CD4-positive, alpha-beta T cell treated with Interleukin-1 beta for 1 hour (primary cell): ENCODE measurements at regions not wholly inside any gene's neighbourhood (a gene's known extent, or its start where the extent isn't known, plus 50 kb on each side); places are given as distances from the start of the nearest gene placed in this dataset.

ENCODE experiments used
- DNase-seq, 2 donors: peaks; one replicate each; pipeline ENCODE4 v3.0.0-alpha.2; 2020 to 2022

DNA sequence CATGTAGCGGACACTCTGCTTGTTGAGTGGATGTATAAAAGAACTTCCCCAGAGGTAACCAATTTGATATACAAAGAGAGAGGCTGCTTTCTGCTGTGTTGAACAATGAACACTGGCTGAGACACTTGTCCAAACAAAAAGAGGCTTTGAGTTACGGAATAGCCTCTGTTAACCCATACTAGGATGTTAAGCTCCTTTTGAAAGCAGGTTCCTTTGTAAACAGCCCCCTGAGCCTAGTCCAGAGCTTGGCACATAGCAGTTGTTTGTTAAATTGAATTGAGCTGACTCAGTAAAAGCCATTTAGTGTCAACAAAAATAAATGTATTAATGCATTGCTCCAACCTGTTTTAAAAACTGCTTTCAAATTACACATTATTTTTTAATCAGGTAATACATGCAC, 200.1 kb downstream of the MZT1 start:
- no peak for DNase-seq

DNA sequence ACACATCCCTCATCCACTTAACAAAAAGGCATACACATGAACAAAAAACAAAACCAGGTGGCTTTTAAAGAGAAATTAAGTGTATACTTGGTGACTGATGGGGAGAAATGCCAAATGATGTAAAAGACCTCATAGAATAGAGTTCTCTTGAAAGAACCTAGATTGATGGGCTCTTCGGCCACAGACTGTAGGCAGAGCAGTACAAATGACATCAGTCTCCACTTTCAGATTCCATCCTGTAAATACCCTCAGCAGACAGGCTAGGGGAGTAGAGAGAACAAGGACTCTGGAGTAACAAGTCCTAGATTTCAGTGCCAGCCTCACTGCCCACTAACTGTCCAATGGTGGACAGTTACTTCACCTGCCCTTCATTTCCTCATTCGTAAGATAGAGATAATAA, 203.8 kb downstream of the MZT1 start:
- DNase-seq: no peak

DNA sequence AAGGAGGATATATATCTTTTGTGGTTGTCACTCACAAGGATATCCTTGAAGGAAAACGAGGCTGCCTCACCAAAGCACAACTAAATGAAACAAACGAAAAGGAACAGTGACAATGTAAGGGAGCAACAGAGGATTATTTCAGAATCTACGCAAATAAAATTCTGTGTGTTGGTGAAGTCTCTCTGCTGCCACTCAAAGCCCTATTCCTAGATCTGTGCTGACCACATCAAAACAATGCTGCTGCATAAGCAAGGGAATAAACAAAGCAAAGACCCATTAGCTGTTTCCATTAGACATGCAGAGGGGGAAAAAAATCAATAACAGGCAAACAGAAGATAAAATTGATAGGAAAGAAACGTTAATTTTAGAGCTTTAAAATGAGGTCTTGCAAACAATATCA, 204.4 kb downstream of the MZT1 start:
- no peak for DNase-seq

DNA sequence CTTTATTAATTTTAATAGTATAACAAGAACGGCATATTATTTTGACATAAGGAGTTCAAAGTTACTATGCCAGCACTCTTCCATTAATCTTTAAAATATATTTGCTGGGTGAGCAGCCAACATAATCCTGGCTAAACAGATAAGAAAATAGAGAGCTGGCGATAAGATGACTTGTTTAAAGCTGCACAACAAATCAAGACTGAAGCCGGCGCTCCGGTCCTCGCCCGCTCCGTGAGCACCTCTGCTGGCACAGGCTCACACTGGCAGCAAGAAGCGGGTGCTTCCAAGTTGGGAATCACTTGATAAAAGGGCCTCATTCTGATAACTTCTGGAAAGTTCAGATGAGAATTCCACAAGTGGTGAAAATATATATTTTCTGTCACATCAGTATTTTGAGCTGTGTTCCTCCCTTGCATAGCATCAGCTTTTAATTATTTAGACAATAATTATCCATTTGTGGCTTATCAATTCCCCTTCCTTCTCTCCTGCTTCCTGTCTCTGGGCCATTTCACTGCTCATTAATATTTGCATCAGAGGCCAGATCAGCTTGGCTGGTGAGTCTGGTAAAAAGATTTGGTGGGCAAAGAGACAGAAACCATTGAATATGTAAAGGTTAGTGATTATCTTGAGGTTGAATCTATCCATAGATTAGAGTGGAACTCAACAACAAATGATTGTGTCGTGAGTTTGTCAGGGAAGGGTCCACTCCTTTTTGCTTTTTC, 205.3 kb downstream of the MZT1 start:
- DNase-seq: no peak

DNA sequence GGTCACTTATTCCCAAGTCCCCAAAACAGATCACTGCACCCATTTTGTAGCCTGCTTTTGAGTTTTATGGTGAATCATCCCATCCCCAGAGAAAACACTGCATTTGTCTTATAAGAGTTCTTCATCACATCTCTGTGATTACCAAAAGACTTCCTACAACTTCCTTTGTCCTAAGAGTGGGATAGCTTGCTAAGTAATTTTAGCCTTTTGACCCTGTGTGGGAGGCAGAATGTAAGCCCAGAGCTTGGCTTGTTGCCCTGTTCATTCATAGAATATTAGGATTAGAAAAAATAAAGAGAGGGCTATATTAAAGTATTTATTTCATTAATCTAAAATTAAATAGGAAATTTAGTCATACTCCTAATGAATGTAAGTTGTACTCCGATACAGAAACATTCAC, 213.3 kb downstream of the MZT1 start:
- no peak for DNase-seq

DNA sequence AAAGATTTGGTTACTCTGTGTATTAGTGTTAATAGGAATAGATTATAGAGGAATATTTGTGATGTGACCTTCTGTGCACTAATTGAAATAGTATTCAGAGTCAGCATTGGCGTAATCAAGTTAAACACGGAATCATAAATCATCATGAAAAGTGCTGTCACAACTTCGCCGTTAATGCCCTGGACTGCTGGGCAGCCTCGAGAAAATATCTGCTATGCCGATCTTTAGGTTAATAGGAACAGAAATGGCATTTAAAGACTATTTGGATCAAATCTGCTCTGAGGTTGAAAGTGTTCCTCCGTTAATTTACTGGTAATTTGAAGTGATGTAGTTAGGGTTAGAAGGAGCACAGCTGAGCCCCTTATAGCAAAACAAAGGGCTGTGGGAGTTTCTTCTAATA, 219.0 kb downstream of the MZT1 start:
- DNase-seq: no peak

DNA sequence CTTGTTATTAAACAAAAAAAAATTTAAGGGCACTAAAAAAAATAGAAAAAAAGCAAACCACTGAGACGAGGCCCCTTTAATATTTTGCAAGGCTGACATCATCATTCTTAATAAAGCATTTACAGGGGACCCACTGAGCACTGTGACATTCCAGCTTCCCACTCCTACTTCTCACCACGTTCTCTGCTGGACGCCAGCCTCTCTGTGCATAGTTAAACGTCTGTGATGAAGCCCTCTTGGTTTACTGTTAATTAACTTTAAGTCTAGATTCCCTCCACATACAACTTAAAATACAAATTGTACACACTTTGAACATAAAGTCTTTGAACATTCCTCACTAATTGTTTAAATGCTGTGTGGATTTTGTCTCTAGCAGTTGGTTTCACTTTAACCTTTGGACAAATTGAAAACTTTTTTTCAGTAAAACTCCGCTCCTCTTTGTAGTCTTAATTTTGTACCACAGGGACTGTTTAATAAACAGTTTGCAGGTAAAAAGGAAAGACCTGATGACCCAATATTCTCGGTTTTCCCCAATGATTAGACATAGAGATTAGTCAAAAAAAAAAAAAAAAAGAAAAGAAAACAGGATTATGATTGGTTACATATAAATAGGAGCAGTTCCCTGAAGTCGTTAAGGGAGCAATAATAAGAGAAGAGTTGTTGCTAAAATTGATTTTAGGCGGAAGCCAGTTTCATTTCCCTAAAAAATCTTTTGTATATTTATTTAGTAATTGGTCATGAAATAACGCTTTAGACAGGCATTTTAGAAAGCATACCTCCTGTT, 219.8 kb downstream of the MZT1 start:
- no peak for DNase-seq

DNA sequence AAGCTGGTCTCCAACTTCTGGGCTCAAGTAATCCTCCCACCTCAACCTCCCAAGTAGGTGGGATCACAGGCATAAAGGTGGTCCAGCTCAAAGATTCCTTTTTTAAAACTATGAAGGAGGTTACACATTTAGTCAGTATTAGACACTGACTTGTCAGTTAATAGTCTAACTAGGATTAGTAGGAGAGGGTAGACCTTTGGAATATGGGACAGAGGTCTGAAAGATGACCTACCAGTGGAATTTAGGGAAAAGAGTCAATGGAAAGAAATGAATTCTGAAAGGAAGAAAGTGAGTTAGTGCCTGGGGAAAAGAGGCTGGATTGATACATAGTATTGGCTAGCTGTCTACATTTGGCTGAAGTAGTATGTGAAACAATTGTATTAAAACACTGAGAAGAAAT, 220.7 kb downstream of the MZT1 start:
- DNase-seq: no peak

DNA sequence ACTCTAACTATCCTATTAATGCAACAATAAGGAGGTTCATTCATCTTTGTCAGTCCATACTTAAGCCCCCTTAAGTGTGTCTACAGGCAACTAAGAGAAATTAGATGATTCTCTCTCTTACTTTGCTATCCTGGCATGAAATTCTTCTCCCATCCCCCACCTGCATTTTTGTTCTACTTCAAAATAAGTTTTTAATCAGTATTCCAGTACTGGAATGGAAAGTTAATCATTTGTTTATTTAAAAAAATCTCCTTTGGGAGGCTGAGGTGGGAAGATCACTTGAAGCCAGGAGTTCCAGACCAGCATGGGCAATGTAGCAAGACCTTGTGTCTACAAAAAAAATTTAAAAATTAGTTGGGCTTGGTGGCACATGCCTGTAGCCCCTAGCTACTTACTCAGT, 222.1 kb downstream of the MZT1 start:
- no peak for DNase-seq

DNA sequence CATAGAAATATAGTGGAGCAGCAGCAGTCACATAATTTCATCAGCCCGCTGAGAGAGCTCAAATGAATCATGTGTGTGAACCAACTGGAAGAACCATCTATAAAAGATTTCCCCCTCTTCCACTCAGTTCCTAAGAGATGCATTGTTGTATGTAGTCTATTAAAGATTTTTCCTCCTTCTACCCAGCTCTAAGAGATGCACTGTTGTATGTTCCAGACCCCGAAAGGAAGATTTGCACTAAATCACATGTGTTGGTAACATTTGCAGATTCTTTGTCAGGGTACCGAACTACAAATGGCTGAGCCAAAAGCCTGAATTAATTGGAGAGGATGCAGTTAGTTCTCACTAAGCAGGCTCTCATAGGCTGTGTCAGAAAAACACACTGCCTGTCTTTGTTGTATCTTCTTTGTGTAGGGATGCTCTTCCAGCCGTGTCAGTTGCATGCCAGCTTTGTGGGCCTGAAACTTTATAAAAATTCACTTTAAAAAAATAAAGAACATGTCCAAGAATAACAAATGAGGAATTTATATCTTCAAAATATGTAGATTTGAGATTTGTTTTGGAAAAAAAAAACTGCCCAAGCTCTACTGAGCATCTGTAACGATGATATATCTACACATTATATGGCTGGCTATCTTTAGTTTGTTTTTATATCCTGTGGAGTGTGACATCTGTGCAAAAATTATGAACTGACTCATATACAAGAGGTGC, 223.1 kb downstream of the MZT1 start:
- DNase-seq: no peak

DNA sequence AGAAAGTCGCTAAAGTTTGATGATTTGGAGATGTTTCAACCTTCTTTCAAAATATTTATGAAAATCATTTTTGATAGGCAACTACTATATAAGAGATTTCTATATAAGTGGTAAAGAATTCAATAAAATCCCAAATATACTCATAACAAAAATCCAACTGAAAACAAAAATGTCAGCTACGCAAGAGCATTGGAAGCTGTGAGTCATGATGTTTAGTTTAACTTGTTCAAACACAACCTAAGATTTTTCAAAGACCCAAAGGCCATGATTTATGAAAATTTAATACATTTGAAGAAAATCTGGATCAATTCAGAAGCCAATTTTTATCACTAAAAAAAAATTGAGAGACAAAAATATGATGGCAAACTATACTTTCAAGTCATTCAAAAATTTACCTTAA, 226.6 kb downstream of the MZT1 start:
- no peak for DNase-seq

DNA sequence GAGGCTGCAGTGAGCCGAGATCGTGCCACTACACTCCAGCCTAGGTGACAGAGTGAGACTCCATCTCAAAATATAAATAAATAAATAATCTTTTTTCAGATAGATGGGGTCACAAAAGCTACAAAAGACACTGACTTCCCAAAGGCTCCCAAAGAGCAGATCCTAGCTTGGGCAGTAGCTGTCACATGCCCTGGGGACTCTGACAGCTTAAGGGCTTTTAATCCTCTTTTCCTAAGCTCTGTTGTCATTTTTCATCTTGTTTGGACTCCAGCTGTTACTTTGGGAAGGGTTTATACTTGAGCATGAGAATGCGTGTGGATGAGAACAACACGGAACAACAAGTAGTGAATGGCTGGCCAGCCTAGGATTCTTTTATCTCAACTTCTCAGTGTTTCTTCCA, 231.7 kb downstream of the MZT1 start:
- DNase-seq: no peak

DNA sequence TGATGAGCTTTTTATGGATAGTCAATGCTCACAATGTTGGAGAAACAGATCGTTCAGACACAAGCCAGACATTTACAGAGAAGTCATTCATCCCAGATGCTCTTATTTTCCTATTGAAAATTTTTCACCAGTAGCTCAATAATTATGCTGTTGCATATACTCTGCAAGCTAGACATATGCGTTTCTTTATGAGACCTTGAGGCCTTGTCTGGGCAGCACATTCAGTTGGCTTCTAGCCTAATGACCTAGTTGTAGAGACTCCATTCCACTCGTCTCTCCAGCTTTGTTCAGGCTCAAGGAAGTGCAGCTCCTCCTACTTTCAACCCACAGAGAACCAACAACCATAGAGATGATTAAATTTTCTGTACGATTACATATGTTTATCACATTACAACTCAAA, 237.7 kb downstream of the MZT1 start:
- no peak for DNase-seq

DNA sequence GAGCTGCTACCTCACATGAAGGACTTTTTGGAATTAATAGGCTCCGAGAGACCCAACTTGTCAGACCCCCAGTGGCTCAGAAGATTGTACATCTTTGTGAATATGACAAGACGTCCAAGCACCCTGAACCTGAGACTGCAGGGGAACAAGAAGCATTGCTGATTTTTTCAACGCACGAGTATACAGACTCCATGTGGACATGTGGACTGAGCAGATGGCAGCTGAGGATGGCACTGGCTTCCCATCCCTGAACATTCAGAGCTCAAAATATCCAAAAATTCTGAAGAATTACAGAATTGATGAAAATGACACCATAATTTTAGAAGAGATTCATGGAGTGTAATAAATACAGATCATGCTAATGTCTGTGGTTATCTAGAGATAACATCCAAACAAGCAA, 254.1 kb downstream of the MZT1 start:
- no peak for DNase-seq

DNA sequence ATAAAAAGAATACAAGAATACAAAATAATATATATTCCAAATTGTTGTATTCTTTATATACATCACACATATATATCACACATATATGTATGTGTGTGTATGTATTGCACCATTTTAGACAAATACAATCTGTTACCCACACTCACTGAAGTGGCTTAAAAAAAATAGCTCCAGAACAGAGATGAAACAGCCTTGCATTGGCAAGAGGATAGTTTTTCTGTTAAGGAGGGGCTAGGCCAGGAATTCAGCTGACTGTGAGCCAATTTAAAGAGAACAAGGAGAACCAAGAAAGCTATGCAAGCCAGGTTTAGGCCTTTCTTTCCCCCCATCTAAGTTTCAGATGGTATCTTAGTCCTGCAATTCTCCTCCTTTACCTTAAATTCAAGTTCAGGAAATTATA, 257.5 kb downstream of the MZT1 start:
- DNase-seq: no peak

DNA sequence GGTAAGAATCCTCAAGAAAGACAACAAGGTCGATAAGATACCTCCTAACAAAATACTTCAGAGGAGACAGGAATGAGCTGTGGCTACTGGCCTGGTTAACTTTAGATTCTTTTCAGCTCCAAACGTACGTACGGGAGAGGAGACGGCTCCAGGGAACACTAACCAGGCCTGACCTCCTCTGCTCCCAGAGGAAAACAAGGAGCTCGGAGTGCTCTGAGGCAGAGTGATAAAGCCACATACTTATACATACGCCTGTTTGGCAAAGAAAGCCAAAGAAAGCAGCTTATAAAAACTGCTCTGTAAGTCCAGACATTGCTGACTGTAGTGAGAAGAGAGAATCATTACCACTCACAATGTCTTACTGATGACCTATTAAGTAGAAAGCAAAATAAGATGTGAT, 263.9 kb downstream of the MZT1 start:
- no peak for DNase-seq

DNA sequence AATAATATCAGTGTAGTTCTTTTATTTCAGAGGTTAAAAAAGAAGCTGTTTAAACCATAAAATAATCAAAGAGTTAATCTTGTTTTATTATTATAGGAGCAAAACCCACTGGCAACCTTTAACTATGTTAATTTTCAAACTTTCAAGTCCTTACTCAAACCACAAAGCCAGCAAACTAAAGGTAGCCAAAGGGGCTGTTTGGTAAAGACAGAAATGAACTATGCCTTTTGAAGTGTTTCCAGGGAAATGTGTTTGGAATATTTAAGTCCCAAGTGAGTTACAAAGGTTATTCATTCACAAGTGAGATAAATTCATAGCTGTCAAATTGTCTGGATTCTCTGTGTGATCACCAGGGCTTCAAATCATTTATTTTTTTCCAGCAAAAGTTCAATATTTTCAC, 264.7 kb downstream of the MZT1 start:
- no peak for DNase-seq

DNA sequence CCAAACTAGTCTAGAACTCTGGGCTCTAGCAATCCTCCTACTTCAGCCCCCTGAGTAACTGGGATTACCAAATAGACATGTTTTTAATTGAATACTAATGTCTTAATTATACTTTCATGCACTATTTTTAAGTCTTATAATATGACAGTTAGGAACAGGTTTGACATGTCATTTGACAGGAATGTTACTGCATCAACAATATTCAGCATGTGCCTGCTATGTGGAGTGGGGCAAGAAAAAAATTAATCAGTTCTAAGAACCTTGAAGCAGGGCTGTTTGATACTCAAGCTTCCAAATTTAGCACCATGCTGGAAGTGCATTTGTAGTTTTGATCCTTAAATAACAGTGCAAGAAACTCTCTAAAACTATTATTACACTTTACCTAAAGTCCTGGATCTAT, 265.3 kb downstream of the MZT1 start:
- DNase-seq: no peak

DNA sequence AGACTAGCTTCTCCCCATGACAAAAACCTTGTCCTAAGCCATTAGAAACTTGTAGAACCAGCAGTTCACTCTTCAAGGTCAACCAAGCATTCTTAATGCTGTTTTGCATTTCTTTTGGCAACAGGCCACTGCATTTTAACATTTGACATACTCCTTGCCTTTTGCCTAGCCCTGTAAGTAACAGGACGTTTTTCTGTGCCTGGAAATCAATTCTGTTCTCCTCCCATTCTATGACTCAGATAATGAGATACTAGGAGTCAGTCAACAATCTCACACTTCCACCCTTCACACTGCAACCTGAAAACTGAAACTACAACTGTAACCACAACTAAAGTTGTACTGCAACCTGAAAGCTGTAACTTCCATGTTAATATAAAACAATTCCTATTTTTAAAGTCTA, 268.7 kb downstream of the MZT1 start:
- DNase-seq: no peak

DNA sequence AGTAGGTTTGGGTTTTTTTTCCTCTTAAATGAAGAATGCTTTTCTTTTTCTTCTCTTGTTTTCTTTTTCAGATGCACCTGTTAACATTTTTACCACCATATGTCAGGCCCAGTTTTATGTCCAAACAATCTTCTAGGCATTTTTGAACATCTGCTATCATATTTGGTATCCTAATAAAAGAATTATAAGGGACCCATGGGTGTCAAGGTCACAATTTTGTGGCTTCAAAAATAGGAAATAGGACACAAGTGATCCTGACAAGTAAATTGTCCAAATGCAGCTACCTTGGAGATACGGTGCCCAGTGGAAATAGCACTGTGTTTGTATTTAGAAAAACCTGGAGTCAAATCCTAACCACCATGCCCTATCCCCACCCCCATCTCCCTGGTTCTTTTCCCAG, 270.3 kb downstream of the MZT1 start:
- no peak for DNase-seq

DNA sequence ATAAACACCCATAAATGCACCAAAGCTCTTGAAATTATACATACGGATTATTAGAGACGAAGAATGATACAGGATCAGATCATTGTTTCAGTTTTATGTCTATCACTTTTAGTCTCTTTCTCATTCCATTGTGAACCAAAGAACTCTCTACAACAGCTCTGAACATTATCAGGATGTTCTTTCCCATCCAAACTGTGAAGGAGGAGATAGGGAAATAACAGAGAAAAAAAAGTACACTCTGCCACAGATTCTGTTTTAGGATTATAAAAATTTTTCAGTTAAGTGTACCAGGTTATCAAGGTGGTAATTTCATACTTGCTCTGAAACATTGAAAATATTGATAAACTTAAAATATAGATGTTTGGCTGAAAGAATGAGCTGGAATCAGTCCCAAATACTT, 270.9 kb downstream of the MZT1 start:
- DNase-seq: no peak

DNA sequence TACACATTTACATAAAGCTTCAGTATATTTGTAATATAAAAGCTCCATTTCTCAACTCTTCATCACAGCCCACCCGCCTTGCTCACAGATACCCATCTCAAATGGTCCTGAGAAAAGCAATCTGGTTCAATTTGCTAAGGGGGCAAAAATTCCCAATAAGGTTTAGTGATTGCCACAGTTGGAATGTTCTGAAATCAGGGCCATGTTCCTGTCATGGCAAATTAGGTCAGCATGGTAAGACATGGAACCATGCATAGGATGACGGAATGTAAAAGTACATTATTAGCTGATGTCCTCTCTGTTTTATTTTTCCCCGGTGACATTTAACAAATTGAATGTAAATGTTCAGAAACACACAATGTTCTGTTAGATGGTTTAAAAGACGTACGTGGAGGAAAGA, 274.3 kb downstream of the MZT1 start:
- DNase-seq: no peak

DNA sequence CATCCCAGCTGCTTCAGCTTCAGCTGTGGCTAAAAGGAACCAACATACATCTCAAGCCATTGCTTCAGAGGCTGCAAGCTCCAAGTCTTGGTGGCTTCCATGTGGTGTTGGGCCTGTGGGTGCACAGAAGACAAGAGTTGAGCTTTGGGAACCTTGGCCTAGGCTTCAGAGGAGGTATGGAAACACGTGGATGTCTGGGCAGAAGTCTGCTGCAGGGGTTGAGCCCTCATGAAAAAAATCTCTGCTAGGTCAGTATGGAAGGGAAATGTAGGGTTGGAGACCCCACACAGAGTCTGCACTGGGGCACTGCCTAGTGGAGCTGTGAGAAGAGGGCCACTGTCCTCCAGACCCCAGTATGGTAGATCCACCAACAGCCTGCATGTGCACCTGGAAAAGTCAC, 279.3 kb downstream of the MZT1 start:
- DNase-seq: no peak

DNA sequence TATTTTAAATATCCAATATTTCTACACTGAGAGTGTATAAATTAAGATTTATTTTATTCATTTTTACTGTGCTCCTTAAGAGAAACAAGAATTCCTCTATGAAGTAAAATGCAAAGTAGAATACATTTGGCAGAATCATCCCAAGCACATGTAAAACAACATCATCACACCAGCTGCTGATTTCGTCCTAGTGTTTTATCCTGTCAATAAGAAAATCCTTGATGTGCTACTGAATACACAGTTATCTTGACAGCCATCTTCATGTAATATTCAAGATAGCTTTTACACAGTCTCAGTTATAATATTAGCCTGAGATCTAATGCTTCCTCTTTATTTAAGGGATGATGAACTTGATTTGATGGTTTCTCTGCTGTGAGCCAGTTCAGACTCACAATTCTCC, 282.4 kb downstream of the MZT1 start:
- no peak for DNase-seq
